D721Med (cell line): ENCODE measurements at regions not wholly inside any gene's neighbourhood (a gene's known extent, or its start where the extent isn't known, plus 50 kb on each side); places are given as distances from the start of the nearest gene placed in this dataset.

ENCODE experiments used
- DNase-seq: peaks from one replicate; pipeline ENCODE4 v3.0.0; 2011; ENCODE audit warnings: low spot score; ENCODE audit not compliant: insufficient read length
- FAIRE-seq: peaks from 2 replicates; lab custom pipeline; 2011; peaks lifted over from hg19 to GRCh38; lab: Jason Lieb, UNC
- CTCF ChIP-seq: IDR thresholded peaks from 2 replicates; pipeline ENCODE4 v1.5.1; 2012; ENCODE audit warnings: mild to moderate bottlenecking, control low read depth; ENCODE audit not compliant: insufficient read depth; ENCODE audit errors: missing control alignments

- FAIRE-seq (no peak), DNase-seq (no peak)
- no peak for TF ChIP-seq CTCF
These were observed 372.2 kb downstream of the MRPL39 start for GRCh38 chr21:25234857-25235801.

- FAIRE-seq (no peak), DNase-seq (no peak)
- no peak for TF ChIP-seq CTCF
These were observed 386.3 kb downstream of the MRPL39 start for GRCh38 chr21:25220954-25221353.

GRCh38 chr21:25220169-25220568, 387.1 kb downstream of the MRPL39 start:
- FAIRE-seq, result no peak
- TF ChIP-seq CTCF, result no peak

GRCh38 chr21:25215698-25216384, 391.4 kb downstream of the MRPL39 start:
- TF ChIP-seq CTCF, result no peak
- FAIRE-seq, result no peak
- DNase-seq, result no peak

More at GRCh38 chr21:25220169-25220568, 387.1 kb downstream of the MRPL39 start:
- DNase-seq, result no peak

- FAIRE-seq (no peak), DNase-seq (no peak)
- no peak for TF ChIP-seq CTCF
These were observed 392.6 kb downstream of the MRPL39 start for GRCh38 chr21:25214676-25215075.

- no peak for FAIRE-seq
These were observed 407.3 kb downstream of the MRPL39 start for GRCh38 chr21:25199944-25200343.

More at GRCh38 chr21:25199944-25200343, 407.3 kb downstream of the MRPL39 start:
- TF ChIP-seq CTCF, result no peak
- no peak for DNase-seq
